Fibroblast of villous mesenchyme (primary cell): ENCODE measurements at regions not wholly inside any gene's neighbourhood (a gene's known extent, or its start where the extent isn't known, plus 50 kb on each side); places are given as distances from the start of the nearest gene placed in this dataset.

Experiments
- DNase-seq: peaks from one replicate; pipeline ENCODE4 v3.0.0-alpha.2; 2010; ENCODE audit warnings: low read depth
- H3K4me3 ChIP-seq: 2 replicates; pipeline ENCODE4 v1.5.1; 2011; ENCODE audit warnings: low read depth, mild to moderate bottlenecking, low read length
- TF ChIP-seq, protein P1 (sequence below): IDR thresholded peaks from 2 replicates; pipeline ENCODE4 v1.5.1; 2012; ENCODE audit warnings: low read depth, mild to moderate bottlenecking, low read length; ENCODE audit not compliant: insufficient read depth

DNA sequence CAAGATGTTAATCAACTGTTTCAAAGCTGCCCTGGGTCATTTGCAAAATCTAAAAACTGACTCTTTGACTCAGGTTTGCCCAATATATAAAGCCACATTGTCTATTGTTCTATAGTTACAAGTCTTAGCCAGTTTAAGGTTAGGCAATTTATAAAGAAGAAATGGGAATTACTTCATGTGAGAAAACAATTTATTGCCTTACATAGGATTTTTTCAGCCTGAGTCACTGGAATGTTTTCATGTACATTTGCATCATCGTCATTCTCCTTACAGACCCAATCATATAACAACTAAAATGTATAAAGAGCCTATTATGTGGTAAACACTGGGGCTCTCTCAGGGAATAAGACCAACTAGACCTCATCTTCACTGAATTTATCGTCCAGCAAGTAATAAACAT lies 100.3 kb upstream of the PLEKHG7 start:
- DNase-seq, result peak; percentile 90
- TF ChIP-seq, protein P1, sequence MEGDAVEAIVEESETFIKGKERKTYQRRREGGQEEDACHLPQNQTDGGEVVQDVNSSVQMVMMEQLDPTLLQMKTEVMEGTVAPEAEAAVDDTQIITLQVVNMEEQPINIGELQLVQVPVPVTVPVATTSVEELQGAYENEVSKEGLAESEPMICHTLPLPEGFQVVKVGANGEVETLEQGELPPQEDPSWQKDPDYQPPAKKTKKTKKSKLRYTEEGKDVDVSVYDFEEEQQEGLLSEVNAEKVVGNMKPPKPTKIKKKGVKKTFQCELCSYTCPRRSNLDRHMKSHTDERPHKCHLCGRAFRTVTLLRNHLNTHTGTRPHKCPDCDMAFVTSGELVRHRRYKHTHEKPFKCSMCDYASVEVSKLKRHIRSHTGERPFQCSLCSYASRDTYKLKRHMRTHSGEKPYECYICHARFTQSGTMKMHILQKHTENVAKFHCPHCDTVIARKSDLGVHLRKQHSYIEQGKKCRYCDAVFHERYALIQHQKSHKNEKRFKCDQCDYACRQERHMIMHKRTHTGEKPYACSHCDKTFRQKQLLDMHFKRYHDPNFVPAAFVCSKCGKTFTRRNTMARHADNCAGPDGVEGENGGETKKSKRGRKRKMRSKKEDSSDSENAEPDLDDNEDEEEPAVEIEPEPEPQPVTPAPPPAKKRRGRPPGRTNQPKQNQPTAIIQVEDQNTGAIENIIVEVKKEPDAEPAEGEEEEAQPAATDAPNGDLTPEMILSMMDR, result no peak
- no peak overlapping the region for H3K4me3 ChIP-seq

DNA sequence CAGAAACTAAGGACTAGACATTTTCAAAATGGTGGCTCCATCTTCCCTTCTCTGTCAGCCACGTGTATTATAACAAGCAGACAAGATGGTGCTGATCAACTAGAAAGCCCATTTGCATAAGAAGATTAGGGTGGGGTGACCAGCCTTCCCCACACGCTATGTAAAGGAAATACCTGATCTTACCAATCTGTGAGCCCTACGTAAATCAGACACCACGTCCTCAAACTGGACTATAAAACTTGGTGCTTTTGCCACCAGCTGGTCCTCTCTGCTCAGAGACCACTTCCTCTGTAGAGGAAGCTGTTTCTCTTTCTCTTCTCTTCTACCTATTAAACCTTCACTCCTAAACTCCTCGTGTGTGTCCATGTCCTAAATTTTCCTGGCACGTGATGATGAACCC lies 101.1 kb upstream of the PLEKHG7 start:
- TF ChIP-seq, protein P1, result no peak
- DNase-seq, result no peak
- no peak overlapping the region for H3K4me3 ChIP-seq

DNA sequence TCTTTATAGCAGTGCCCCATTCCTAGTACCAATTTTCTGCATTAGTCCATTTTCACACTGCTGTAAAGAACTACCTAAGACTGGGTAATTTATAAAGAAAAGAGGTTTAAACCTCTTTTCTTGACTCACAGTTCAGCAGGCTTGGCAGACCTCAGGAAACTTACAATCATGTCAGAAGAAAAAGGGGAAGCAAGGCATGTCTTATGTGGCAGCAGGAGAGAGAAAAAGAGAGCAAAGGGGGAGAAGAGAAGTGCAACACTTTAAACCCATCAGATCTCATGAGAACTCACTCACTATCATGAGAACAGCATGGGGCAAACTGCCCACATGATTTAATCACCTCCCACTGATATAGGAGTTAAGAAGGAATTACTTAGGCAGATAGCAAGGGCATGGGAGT lies 101.6 kb upstream of the PLEKHG7 start:
- H3K4me3 ChIP-seq, result no peak overlapping the region
- DNase-seq, result no peak
- TF ChIP-seq, protein P1, result no peak

DNA sequence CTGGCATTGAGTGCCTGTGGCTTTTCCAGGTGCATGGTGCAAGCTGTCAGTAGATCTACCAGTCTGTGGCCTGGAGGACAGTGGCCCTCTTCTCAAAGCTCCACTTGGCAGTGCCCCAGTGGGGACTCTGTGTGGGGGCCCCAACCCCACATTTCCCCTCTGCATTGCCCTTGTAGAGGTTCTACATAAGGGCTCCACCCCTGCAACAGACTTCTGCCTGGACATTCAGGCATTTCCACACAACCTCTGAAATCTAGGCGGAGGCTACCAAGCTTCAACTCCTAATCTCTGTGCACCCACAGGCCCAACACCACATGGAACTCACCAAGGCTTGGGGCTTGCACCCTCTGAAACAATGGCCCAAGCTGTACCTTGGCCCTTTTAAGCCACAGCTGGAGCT lies 102.7 kb upstream of the PLEKHG7 start:
- no peak overlapping the region for H3K4me3 ChIP-seq
- no peak for DNase-seq
- TF ChIP-seq, protein P1, result no peak

DNA sequence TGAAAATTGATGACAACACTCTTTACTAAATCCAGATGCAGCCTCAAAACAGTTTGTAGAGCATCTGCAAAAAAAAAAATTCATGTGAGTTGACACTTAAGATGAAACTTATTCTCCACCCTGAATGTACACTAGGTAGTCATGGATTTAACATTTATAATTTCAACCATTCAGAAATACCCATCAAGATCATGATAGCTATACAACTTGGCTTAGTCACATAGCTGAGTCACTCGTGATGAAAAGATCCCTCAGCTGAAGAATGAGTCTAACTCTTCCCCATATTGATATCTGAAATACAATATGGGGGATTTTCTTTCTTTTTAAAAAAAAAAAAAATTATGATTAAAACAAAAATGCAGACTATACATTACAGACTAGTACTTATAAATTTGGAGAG lies 104.8 kb upstream of the PLEKHG7 start:
- no peak for DNase-seq
- TF ChIP-seq, protein P1, result no peak
- no peak overlapping the region for H3K4me3 ChIP-seq

DNA sequence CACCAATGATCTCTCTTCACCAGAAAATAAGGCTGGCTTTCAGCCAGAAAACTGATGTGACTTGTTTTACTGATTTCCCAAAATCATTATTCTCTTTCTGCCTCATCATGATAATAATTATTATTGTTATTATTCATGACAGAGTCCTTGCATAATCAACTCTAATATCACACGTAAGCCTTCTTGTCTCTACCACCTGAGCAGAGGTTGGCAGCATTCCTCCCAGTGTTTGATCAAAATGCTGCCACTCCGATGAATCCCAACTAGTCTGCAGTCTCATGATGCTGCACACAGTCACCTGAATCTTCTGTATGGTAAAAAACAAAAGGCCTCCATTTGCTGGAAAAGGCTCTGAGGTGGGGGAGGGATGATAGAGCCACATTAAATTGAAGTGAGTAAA lies 105.7 kb upstream of the PLEKHG7 start:
- DNase-seq, result no peak
- TF ChIP-seq, protein P1, result no peak
- H3K4me3 ChIP-seq, result no peak overlapping the region

DNA sequence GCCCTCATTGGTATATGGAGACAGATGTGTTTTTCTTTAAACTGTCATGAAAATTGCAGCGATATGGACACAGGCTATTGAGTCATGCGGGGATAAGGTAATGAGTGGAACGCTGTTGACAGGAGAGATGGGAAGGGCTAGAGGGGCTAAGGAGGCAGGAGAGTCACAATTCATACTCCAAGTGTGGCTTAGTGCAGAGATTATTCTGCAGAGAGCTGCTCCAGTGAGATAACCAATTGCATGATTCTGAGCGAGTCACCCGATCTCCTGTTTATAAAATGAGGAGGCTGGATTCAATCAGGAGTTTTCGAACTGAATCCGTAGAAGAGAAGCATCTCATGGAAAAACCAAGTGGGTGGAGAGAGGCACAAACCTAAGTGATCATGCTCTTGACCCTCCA lies 106.4 kb upstream of the PLEKHG7 start:
- TF ChIP-seq, protein P1, result no peak
- DNase-seq, result peak; percentile 73
- H3K4me3 ChIP-seq, result no peak overlapping the region
